Fibroblast of villous mesenchyme (primary cell): ENCODE measurements at regions not wholly inside any gene's neighbourhood (a gene's known extent, or its start where the extent isn't known, plus 50 kb on each side); places are given as distances from the start of the nearest gene placed in this dataset.

Experiments used
- DNase-seq: peaks from one replicate; pipeline ENCODE4 v3.0.0-alpha.2; 2010; ENCODE audit warnings: low read depth
- H3K4me3 ChIP-seq: 2 replicates; pipeline ENCODE4 v1.5.1; 2011; ENCODE audit warnings: low read depth, mild to moderate bottlenecking, low read length
- TF ChIP-seq, protein P1 (sequence below): IDR thresholded peaks from 2 replicates; pipeline ENCODE4 v1.5.1; 2012; ENCODE audit warnings: low read depth, mild to moderate bottlenecking, low read length; ENCODE audit not compliant: insufficient read depth

DNA sequence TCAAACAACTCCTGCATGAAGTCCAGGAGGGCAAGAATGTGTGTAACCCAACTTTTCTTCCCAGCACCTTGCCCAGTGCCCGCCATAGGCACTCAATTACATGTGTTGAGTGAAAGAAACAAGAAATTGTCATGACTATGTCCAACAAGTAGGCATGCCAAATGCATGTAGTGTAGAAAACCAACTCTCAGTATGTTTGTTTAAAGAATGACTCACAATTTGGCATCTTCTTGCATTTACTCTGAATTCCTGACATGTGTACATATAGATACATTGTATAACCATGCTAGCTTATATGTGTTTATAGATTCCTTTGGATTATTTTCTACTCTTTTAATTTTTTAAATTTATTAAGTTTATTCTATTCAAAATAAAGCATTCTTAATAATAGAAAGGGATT lies 305.0 kb downstream of the EFNB2 start:
- no peak overlapping the region for H3K4me3 ChIP-seq
- TF ChIP-seq, protein P1, sequence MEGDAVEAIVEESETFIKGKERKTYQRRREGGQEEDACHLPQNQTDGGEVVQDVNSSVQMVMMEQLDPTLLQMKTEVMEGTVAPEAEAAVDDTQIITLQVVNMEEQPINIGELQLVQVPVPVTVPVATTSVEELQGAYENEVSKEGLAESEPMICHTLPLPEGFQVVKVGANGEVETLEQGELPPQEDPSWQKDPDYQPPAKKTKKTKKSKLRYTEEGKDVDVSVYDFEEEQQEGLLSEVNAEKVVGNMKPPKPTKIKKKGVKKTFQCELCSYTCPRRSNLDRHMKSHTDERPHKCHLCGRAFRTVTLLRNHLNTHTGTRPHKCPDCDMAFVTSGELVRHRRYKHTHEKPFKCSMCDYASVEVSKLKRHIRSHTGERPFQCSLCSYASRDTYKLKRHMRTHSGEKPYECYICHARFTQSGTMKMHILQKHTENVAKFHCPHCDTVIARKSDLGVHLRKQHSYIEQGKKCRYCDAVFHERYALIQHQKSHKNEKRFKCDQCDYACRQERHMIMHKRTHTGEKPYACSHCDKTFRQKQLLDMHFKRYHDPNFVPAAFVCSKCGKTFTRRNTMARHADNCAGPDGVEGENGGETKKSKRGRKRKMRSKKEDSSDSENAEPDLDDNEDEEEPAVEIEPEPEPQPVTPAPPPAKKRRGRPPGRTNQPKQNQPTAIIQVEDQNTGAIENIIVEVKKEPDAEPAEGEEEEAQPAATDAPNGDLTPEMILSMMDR, result no peak
- peak; percentile 43 for DNase-seq

DNA sequence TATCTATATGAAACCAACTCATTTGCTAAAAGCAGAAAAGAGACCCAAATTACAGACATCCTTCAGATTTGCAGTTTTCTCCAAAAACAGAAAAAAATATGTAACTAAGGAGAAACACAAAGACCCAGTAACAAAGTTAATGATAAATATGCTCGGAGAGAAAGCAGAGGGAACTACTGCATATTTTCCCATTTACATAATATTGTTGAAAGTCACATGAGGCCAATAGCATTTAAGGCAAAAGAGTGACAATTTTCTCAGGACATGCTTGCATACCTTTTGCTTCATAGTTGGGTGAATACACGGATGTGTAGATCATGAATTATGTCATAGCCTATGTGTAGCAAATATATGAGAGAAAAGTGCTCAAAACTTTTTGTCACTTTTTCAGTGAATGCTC lies 310.3 kb downstream of the EFNB2 start:
- TF ChIP-seq, protein P1, result no peak
- no peak overlapping the region for H3K4me3 ChIP-seq
- no peak for DNase-seq

GRCh38 chr13:106220211-106220610 lies 315.3 kb downstream of the EFNB2 start:
- DNase-seq, result no peak
- H3K4me3 ChIP-seq, result no peak overlapping the region
- TF ChIP-seq, protein P1, result no peak

DNA sequence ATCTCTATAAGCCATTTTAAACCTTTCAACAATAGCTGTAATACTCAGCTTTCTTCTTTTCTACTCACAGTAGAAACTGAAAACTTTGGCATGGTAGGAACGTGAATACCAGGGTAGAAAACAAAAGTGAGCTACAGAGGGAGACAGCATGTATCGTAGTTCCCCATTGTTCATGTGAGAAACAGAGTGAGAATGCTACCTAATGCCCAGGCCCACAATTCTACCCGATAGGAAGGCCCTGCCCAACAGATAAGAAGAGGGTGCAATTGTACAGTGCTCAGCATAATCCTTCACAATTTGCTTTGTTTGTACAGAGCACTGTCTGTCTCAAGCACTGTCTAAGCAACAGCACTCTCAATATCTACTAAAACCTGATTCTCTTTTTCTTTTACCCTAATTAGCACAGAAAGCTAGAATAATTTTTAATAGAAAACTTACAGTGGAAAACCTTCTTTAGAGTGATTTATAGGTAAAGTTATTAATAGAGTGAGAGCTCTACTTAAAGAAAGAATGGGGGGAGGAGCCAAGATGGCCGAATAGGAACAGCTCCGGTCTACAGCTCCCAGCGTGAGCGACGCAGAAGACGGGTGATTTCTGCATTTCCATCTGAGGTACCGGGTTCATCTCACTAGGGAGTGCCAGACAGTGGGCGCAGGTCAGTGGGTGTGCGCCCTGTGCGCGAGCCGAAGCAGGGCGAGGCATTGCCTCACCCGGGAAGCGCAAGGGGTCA lies 322.3 kb downstream of the EFNB2 start:
- H3K4me3 ChIP-seq, result peak overlapping the region; percentile 23
- DNase-seq, result no peak
- TF ChIP-seq, protein P1, result no peak

DNA sequence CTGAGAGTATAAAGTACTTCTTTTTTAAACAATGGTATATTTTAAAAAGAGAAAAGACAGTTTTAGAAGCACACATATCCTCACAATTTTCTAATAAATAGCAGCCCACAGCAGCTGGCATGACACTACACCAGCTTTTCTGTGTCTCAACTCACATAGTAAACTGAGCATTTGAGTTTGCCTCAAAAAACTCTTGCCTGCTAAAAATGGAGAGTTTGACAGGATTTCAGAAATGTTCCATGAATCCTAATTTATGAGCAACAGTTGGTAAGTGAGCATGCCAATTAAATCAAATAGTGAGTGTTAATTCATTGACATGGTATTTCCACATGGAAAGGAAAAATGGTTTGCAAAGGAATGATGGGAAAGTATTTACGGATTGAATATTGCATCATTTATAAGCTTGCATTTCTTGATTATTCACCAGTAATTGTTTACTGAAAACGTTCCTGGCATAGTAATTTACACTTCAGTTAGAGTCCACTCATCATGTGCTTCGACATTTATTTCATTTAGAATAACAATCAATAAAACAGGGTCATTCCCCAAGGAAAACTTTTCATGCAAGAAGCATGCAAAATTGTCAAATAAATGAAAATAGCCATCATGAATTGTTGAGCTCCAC lies 323.0 kb downstream of the EFNB2 start:
- TF ChIP-seq, protein P1, result no peak
- H3K4me3 ChIP-seq, result peak overlapping the region; percentile 23
- DNase-seq, result no peak

DNA sequence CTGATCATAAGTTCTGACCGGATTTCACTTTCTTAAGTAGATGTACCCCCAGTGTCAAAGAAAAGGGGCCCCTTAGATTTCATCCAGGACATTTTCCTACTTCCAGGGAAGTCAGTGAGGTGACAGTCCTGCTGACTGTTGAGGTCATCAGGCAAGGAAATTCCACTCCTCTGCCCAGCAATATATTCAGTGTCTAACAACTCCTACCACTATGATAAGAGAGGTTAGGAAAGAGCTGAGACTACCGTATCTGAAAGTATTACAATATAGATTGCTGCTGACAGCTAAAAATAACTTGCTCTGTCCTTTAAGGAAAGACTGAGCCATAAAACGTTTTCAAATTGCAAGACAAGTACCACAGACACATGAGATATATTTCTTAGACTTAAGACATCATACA lies 325.1 kb downstream of the EFNB2 start:
- no peak overlapping the region for H3K4me3 ChIP-seq
- TF ChIP-seq, protein P1, result no peak
- DNase-seq, result peak; percentile 45
